ENCODE measurements at regions not wholly inside any gene's neighbourhood (a gene's known extent, or its start where the extent isn't known, plus 50 kb on each side); places are given as distances from the start of the nearest gene placed in this dataset.
"Not testable (repeated sequence)": the region's sequence is repeated elsewhere in the genome, so short reads cannot be mapped to it uniquely, and the experiment has no call there.

DNA sequence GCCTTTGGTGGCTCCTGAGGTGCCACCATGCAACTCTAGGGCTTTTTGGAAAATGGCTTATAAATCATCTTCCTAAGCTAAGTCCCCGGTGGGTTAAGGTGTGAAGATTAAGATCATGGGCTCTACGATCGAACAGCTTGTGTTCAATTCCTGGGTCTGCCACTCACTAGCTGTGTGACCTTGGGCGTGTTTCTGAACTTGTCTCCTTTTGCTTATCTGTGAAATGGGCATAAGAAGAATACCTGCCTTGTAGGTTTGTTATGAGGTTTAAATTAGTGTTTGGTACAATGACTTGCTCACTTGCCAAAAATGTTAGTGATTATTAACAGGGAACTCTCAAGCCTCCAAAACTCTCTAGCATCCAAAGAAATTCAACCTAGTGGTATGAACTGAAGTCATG lies 119.2 kb upstream of the PITX1 start:
- Histone ChIP-seq H3K4me2 (no peak overlapping the region), H3K27ac (ENCODE audit: low read depth in 2 of 2, low read length in 1 of 2) (no peak overlapping the region), H3K9me3 (no peaks in the 10 kb centered on the region), H3K4me1 (ENCODE audit: control insufficient read depth in 1 of 2, insufficient read depth in 2 of 2, low read depth in 1 of 2, low read length in 1 of 2) (no peaks in the 10 kb centered on the region; a peak in 1 of 4 replicates), H3K9me2 (no peaks in the 10 kb centered on the region), H4K20me1 (ENCODE audit: insufficient read depth) (no peaks in the 10 kb centered on the region), H3K36me3 (replicated peaks in 1 of 2; ENCODE audit: control insufficient read depth in 1 of 2, insufficient read depth in 2 of 2, low read length in 1 of 2) (no peaks in the 10 kb centered on the region), H3K9ac (no peak overlapping the region), H3K27me3 (ENCODE audit: insufficient read depth) (no peaks in the 10 kb centered on the region), H3K4me3 (ENCODE audit: low read depth in 2 of 2, low read length in 1 of 2) (no peak overlapping the region), H2AFZ (ENCODE audit: low read depth) (no peak overlapping the region), H3F3A (replicated peaks; ENCODE audit: insufficient read depth) (no peaks in the 10 kb centered on the region), H3K79me2 (ENCODE audit: insufficient read depth) (no peaks in the 10 kb centered on the region)
- ChIA-PET POLR2A (no interaction called here), CTCF (interaction anchor here (0.9 kb wide), 1 partner anchor 9 kb away, joined by 3 read pairs; no protein-coding TSS in a partner anchor)
- DNase-seq = no peak
- 57% methylated on average over 4 of the region's 4 CpGs for WGBS (ENCODE audit: low lambda C conversion rate)
- TF ChIP-seq FOSL2 (IDR thresholded peaks at IDR 0.05; ENCODE audit: borderline replicate concordance, low read depth) (no peak), EP300 (IDR thresholded peaks at IDR 0.05; ENCODE audit: borderline replicate concordance in 1 of 2, low read depth in 1 of 2, low read length in 1 of 2) (no peak), RXRA (IDR thresholded peaks at IDR 0.05; ENCODE audit: borderline replicate concordance, low read depth) (no peak), TCF12 (IDR thresholded peaks at IDR 0.05) (no peak), NFIC (IDR thresholded peaks at IDR 0.05; ENCODE audit: borderline replicate concordance) (no peak), FOXM1 (IDR thresholded peaks at IDR 0.05; ENCODE audit: low read depth) (no peak), SMC3 (IDR thresholded peaks at IDR 0.05; ENCODE audit: low read depth, low read length) (no peak), EZH2phosphoT487 (IDR thresholded peaks at IDR 0.05; ENCODE audit: borderline replicate concordance, low read depth) (no peak), TAF1 (IDR thresholded peaks at IDR 0.05; ENCODE audit: borderline replicate concordance, low read depth, low read length) (no peak), FOXJ3 (CRISPR knock-in tag; IDR thresholded peaks at IDR 0.05) (no peak), JUND (IDR thresholded peaks at IDR 0.05) (no peak)
- TF ChIP-seq, protein P1, sequence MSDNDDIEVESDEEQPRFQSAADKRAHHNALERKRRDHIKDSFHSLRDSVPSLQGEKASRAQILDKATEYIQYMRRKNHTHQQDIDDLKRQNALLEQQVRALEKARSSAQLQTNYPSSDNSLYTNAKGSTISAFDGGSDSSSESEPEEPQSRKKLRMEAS (IDR thresholded peaks at IDR 0.05; ENCODE audit: low read depth) = no peak
- TF ChIP-seq, protein P2, sequence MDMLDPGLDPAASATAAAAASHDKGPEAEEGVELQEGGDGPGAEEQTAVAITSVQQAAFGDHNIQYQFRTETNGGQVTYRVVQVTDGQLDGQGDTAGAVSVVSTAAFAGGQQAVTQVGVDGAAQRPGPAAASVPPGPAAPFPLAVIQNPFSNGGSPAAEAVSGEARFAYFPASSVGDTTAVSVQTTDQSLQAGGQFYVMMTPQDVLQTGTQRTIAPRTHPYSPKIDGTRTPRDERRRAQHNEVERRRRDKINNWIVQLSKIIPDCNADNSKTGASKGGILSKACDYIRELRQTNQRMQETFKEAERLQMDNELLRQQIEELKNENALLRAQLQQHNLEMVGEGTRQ (IDR thresholded peaks at IDR 0.05; ENCODE audit: borderline replicate concordance, low read depth, low read length) = no peak
- TF ChIP-seq, protein P3, sequence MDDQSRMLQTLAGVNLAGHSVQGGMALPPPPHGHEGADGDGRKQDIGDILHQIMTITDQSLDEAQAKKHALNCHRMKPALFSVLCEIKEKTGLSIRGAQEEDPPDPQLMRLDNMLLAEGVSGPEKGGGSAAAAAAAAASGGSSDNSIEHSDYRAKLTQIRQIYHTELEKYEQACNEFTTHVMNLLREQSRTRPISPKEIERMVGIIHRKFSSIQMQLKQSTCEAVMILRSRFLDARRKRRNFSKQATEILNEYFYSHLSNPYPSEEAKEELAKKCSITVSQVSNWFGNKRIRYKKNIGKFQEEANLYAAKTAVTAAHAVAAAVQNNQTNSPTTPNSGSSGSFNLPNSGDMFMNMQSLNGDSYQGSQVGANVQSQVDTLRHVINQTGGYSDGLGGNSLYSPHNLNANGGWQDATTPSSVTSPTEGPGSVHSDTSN (IDR thresholded peaks at IDR 0.05) = no peak
- TF ChIP-seq, protein P4, sequence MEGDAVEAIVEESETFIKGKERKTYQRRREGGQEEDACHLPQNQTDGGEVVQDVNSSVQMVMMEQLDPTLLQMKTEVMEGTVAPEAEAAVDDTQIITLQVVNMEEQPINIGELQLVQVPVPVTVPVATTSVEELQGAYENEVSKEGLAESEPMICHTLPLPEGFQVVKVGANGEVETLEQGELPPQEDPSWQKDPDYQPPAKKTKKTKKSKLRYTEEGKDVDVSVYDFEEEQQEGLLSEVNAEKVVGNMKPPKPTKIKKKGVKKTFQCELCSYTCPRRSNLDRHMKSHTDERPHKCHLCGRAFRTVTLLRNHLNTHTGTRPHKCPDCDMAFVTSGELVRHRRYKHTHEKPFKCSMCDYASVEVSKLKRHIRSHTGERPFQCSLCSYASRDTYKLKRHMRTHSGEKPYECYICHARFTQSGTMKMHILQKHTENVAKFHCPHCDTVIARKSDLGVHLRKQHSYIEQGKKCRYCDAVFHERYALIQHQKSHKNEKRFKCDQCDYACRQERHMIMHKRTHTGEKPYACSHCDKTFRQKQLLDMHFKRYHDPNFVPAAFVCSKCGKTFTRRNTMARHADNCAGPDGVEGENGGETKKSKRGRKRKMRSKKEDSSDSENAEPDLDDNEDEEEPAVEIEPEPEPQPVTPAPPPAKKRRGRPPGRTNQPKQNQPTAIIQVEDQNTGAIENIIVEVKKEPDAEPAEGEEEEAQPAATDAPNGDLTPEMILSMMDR (IDR thresholded peaks at IDR 0.05) = no peak

DNA sequence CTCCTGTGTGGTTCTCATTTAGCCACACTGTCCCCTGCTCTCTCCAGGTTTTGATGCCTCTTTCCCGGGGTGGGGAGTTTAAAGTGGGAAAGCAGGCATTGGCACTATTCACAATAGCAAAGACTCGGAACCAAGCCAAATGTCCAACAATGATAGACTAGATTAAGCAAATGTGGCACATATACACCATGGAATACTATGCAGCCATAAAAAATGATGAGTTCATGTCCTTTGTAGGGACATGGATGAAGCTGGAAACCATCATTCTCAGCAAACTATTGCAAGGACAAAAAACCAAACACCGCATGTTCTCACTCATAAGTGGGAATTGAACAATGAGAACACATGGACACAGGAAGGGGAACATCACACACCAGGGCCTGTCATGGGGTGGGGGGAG lies 117.6 kb upstream of the PITX1 start:
- H3K4me2 ChIP-seq; H3K27me3 ChIP-seq (ENCODE audit: insufficient read depth); H3K79me2 ChIP-seq (ENCODE audit: insufficient read depth); H3K27ac ChIP-seq (ENCODE audit: low read depth in 2 of 2, low read length in 1 of 2); H3F3A ChIP-seq (replicated peaks; ENCODE audit: insufficient read depth); H3K9ac ChIP-seq; CTCF ChIA-PET; POLR2A ChIA-PET; H3K4me1 ChIP-seq (ENCODE audit: control insufficient read depth in 1 of 2, insufficient read depth in 2 of 2, low read depth in 1 of 2, low read length in 1 of 2); DNase-seq; H3K9me2 ChIP-seq; H4K20me1 ChIP-seq (ENCODE audit: insufficient read depth); H3K36me3 ChIP-seq (replicated peaks in 1 of 2; ENCODE audit: control insufficient read depth in 1 of 2, insufficient read depth in 2 of 2, low read length in 1 of 2); H3K4me3 ChIP-seq (ENCODE audit: low read depth in 2 of 2, low read length in 1 of 2); H3K9me3 ChIP-seq; H2AFZ ChIP-seq (ENCODE audit: low read depth): not testable (repeated sequence)
- WGBS (ENCODE audit: low lambda C conversion rate) = 62% methylated on average over 3 of the region's 3 CpGs
